ENCODE measurements at regions not wholly inside any gene's neighbourhood (a gene's known extent, or its start where the extent isn't known, plus 50 kb on each side); places are given as distances from the start of the nearest gene placed in this dataset.

DNA sequence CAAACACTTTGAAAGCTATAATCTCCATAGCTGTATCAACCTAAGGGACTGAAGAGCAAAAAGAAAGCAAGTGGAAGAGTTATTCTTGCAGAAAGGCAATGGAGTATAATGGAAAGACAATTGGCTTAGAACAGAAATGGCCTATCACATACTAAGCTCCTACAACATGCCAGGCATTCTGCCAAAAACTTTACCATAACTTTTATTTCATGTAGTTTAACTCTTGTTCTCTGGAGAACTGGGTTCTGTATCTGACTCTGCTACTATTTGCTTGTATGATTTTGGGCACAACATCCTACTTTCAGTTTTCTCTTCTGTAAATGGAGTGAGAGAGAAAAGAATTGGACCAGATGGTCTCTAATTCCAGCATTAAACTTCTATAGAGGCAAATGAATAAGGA lies 449.1 kb downstream of the GPATCH2 start:
- TF ChIP-seq, protein P1, sequence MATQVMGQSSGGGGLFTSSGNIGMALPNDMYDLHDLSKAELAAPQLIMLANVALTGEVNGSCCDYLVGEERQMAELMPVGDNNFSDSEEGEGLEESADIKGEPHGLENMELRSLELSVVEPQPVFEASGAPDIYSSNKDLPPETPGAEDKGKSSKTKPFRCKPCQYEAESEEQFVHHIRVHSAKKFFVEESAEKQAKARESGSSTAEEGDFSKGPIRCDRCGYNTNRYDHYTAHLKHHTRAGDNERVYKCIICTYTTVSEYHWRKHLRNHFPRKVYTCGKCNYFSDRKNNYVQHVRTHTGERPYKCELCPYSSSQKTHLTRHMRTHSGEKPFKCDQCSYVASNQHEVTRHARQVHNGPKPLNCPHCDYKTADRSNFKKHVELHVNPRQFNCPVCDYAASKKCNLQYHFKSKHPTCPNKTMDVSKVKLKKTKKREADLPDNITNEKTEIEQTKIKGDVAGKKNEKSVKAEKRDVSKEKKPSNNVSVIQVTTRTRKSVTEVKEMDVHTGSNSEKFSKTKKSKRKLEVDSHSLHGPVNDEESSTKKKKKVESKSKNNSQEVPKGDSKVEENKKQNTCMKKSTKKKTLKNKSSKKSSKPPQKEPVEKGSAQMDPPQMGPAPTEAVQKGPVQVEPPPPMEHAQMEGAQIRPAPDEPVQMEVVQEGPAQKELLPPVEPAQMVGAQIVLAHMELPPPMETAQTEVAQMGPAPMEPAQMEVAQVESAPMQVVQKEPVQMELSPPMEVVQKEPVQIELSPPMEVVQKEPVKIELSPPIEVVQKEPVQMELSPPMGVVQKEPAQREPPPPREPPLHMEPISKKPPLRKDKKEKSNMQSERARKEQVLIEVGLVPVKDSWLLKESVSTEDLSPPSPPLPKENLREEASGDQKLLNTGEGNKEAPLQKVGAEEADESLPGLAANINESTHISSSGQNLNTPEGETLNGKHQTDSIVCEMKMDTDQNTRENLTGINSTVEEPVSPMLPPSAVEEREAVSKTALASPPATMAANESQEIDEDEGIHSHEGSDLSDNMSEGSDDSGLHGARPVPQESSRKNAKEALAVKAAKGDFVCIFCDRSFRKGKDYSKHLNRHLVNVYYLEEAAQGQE (IDR thresholded peaks at IDR 0.05; ENCODE audit: insufficient read depth in 1 of 2, low read depth in 2 of 2, low read length in 2 of 2): no peak
- TF ChIP-seq TAF1 (IDR thresholded peaks at IDR 0.05; ENCODE audit: borderline replicate concordance, insufficient read depth, low read length) (no peak), POLR2AphosphoS5 (IDR thresholded peaks at IDR 0.05; ENCODE audit: low read depth, low read length) (no peak), SIN3A (IDR thresholded peaks at IDR 0.05; ENCODE audit: borderline replicate concordance, insufficient read depth, low read length) (no peak), FOXP2 (optimal IDR thresholded peaks at IDR 0.05; ENCODE audit: borderline replicate concordance, extremely low read depth, extremely low read length, insufficient read depth) (no peak)

Measured in PFSK-1 (cell line).